ENCODE measurements at regions not wholly inside any gene's neighbourhood (a gene's known extent, or its start where the extent isn't known, plus 50 kb on each side); places are given as distances from the start of the nearest gene placed in this dataset.
A peak's percentile ranks its signal among the peaks of the same experiment; 100 is the strongest.

DNA sequence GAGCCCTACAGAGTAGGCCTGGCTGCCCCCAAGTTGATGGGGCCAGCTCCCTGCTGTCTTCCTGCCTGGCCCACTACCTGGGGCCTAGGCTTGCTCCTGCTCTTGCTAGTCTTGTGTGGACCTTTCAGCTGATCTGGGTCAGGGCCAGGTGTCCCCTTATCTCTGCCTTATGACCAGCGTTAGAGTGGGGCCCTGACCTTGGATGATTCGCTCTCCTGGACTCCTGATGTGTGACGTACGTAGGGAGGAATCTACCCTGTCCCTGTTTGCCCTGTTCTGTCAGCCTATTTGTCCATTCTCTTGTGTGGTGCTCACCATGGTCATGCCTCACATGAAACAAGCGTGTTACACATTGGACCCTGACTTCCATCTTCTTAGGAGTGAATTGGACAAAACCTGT lies 571.8 kb downstream of the QKI start:
- no peak for DNase-seq (ENCODE audit: low spot score)

- DNase-seq (ENCODE audit: low spot score), result no peak
Observed at GRCh38 chr6:163985710-163986109, 571.2 kb downstream of the QKI start.

- DNase-seq (ENCODE audit: low spot score), result no peak
Observed at GRCh38 chr6:163985040-163985439, 570.5 kb downstream of the QKI start.

GRCh38 chr6:163984124-163984936 lies 569.8 kb downstream of the QKI start:
- DNase-seq (ENCODE audit: low spot score), result no peak

DNA sequence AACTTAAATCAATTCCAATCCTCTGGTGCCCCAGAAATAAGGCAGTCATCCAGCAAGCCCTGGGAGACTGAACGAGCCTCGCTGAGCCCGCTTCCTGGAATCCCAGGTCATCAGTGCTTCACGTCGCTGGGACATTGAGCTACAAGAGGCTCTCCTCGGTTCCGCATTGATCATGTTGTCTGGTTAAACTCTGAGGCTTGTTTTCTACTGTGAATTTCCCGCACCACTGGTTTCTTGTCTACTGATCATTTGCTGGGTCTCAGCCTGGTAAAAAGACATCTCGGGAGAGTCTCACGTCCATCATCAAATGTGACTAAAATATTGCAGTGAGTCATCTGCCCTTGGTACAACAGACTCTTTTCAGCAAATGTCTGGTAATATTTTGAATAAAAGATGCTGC lies 569.2 kb downstream of the QKI start:
- no peak for DNase-seq (ENCODE audit: low spot score)

DNA sequence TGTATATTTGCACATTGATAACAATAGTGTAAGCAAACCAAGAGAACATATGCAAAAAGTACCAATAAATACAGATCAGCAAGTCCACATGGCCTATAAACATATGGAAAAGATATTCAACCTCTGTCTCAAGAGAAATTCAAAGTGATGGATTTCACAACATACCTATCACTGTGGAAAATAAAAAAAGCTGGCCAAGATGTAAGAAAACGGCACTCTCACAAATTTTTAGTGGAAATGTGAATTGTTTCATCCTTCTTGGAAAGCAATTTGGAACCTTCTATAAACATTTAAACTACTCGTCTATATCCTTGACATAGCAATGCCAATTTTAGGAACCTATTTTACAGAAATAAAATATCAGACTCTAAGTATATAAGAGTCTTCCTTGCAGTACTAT lies 559.8 kb downstream of the QKI start:
- DNase-seq (ENCODE audit: low spot score), result no peak

GRCh38 chr6:163971841-163972838 lies 557.6 kb downstream of the QKI start:
- DNase-seq (ENCODE audit: low spot score), result no peak

GRCh38 chr6:163970846-163971564 lies 556.5 kb downstream of the QKI start:
- no peak for DNase-seq (ENCODE audit: low spot score)

GRCh38 chr6:163965426-163966348 lies 551.2 kb downstream of the QKI start:
- peak; percentile 42 for DNase-seq (ENCODE audit: low spot score)

DNA sequence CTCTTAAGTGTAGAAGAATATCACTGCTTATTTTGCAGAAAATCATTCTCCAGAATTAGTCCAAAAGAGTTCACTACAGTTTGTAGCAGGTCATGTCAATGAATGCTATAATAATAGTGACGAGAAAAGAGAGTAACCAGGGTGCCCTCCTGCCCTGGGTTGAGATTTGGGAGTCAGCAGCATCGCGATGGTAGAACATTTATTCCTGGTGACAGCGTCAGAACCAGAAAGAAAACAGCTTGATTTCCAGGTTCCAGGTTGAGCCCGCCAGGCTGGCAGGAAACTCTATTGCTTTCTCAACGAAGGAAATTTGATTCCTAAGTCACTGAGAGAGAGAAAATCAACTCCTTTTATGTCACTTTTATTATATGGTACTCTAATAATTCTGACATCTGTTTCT lies 550.3 kb downstream of the QKI start:
- no peak for DNase-seq (ENCODE audit: low spot score)

DNA sequence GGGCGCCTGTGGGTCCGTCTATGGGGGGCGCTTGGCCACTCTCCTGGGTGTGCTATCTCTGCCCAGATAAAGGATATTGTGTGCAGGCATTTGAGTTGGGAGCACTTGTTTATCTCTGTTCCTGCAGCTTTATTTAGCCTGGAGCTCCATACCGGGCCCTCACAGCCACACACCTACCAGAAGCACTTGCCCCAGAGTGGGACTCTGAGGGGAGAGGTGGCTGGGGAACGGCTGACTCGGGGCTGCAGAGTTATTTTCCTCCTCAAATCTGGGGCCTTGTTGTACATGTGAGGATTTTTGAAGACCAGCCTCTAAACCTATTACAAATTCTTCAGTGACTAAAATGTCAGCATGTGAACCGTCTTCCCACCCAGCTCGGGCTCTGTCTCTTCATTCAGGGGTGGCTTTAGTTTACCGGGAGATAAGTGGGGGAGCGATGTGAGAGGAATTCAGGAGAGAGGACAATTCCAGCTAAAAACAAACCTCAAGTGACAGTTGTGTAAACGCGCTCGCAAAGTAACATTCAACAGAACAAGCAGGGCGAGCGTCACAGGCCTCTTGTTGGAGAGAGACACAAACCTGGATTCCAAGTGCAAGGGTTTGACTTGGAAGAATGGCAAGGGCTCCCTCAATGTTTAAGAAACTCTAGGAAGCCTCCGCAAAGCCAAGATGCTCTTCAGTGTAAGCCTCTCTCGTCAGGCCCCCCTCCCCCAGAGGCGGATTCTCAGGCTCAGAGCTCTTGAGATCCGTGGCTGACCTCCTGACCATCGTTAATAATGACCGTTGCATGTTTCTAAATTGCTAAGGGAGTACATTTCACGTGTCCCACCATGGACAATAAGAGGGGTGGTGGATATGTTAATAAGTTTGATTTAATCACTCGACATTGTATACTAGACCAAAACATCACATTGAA lies 548.9 kb downstream of the QKI start:
- DNase-seq (ENCODE audit: low spot score), result no peak

GRCh38 chr6:163962627-163963117 lies 548.2 kb downstream of the QKI start:
- no peak for DNase-seq (ENCODE audit: low spot score)

DNA sequence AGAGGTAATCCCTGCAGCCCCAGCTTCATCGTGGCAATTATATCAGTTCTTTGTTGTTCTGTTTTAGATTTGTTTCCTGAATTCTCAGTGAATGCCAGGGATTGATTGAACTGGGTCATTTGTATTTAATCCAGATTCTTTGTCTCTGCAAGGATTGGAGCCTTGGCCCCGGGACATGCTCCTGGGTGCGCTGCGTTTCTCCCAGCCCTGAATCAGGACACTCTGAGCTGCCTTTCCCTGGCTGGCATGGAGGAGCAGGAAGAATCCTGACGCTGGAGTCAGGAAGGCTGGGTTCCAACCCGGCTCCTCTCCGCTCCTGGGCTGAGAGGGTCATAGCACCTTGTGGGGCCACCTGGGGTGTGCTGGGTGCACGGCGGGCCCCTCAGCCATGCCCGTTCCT lies 545.6 kb downstream of the QKI start:
- DNase-seq (ENCODE audit: low spot score), result no peak

- peak; percentile 18 for DNase-seq (ENCODE audit: low spot score)
Observed at GRCh38 chr6:163958646-163959045, 544.1 kb downstream of the QKI start.

DNA sequence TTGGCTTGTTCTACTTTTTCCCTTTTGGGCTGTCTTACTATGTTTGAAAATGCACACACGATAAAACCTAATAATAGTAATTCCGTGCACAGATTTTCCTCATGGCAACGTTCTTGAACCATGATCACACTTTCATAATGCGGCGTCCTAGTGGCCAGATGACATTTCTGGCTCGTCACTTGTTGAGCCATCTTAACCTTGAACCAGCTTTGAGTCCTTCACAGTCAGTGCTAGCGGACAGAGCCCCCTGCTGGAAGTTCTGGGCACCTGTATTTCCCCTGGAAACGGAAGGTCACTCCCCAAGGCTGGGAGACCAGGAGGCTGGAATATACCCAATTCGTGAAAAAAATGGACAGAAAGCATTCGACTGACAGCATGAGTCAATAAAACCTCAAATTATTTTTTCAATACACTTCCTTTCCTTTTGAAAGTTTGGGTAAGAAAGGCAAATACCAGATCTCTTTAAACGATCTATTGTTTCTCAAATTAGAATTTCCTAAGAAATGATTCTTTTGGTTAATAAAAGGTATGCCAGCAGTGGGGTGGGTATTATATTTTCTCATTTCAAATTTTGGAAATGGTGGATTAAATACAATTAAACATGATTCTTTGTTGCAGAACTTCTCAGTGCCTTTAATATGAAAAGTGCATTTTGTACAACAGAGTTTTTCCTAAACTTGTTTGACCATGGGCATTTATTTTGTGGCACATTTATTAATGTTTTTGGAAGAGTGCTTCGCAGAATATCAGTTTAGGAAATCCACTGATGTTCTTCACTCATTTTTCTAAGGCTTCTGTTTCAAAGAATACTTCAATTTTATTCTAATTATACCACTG lies 542.3 kb downstream of the QKI start:
- peak; percentile 79 for DNase-seq (ENCODE audit: low spot score)

DNA sequence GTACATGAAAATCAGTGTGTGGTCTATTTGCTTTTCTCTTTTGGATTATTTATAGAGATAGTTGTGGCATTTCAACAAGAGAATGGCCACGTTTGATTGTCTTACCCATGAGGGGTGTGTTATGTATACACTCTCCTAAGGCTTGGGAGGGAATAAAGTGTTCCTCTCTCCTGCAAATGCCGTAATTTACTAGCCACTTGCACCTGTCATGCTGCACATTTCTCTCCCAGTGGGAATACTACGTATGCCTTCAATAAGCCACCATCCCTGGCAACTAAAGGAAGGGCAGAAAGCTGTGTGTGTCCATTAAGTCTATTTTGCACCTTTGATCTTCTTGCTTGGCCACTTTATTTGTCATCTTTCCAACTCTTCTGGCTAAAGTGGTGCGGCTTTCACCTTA lies 541.2 kb downstream of the QKI start:
- DNase-seq (ENCODE audit: low spot score), result no peak

DNA sequence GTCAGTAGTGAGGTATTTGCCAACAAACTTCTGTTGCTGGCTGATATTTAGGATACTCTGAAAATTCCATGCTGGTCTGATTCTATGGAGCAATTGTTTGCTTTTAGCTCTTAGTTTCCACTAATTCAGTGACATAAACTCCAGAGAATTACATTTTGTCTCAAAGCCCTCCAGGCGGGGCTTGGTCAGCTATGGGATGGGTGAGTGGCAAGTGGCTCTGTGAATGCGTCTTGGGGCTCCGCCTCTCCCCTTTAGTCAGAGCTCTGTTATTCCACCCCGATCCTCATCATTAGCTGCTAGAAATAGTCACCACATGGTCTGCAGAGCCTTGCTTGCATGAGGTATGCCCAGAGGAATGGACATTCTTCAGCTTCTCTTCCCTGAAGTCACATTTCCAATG lies 540.6 kb downstream of the QKI start:
- DNase-seq (ENCODE audit: low spot score), result no peak

- DNase-seq (ENCODE audit: low spot score), result no peak
Observed at GRCh38 chr6:163954088-163954775, 539.7 kb downstream of the QKI start.

Data from COLO829 (cell line).